PFSK-1 (cell line): ENCODE measurements at regions not wholly inside any gene's neighbourhood (a gene's known extent, or its start where the extent isn't known, plus 50 kb on each side); places are given as distances from the start of the nearest gene placed in this dataset.

ENCODE experiments used
- FOXP2 ChIP-seq: optimal IDR thresholded peaks from 2 replicates; pipeline ENCODE3; 2011; ENCODE audit warnings: borderline replicate concordance, control low read depth, inconsistent platforms; ENCODE audit not compliant: insufficient read depth; ENCODE audit errors: extremely low read length, extremely low read depth
- POLR2AphosphoS5 ChIP-seq: IDR thresholded peaks from 2 replicates; pipeline ENCODE4 v1.6.1; 2012; ENCODE audit warnings: low read depth, mild to moderate bottlenecking, control low read depth, low read length, moderate library complexity
- REST ChIP-seq, 2 experiments: IDR thresholded peaks; 2 replicates each; pipeline versions ENCODE4 v1.6.1 to v1.8.0; 2011 to 2012; ENCODE audit warnings: low read depth in 2 of 2, low read length in 2 of 2, control low read depth in 1 of 2, inconsistent platforms in 1 of 2, mild to moderate bottlenecking in 1 of 2, moderate library complexity in 1 of 2; ENCODE audit not compliant: insufficient read depth in 1 of 2
- SIN3A ChIP-seq: IDR thresholded peaks from 2 replicates; pipeline ENCODE4 v1.6.1; 2012; ENCODE audit warnings: mild to moderate bottlenecking, low read length, moderate library complexity, borderline replicate concordance; ENCODE audit not compliant: insufficient read depth
- TAF1 ChIP-seq: IDR thresholded peaks from 2 replicates; pipeline ENCODE4 v1.6.1; 2012; ENCODE audit warnings: low read length, control low read depth, borderline replicate concordance; ENCODE audit not compliant: insufficient read depth

- TF ChIP-seq SIN3A, result no peak
- TF ChIP-seq TAF1, result no peak
- no peak for TF ChIP-seq FOXP2
- TF ChIP-seq POLR2AphosphoS5, result no peak
- no peak for TF ChIP-seq REST (IDR thresholded peaks at IDR 0.05; ENCODE audit: insufficient read depth in 1 of 2, low read depth in 2 of 2, low read length in 2 of 2)
These were observed 117.4 kb upstream of the COPS8 start for GRCh38 chr2:236968101-236968879.

- TF ChIP-seq FOXP2, result no peak
- TF ChIP-seq TAF1, result no peak
- no peak for TF ChIP-seq REST (IDR thresholded peaks at IDR 0.05; ENCODE audit: insufficient read depth in 1 of 2, low read depth in 2 of 2, low read length in 2 of 2)
- no peak for TF ChIP-seq POLR2AphosphoS5
- TF ChIP-seq SIN3A, result no peak
These were observed 116.7 kb upstream of the COPS8 start for GRCh38 chr2:236968880-236969534.

- TF ChIP-seq SIN3A (no peak), TAF1 (no peak), FOXP2 (no peak), REST (IDR thresholded peaks at IDR 0.05; ENCODE audit: insufficient read depth in 1 of 2, low read depth in 2 of 2, low read length in 2 of 2) (no peak), POLR2AphosphoS5 (no peak)
These were observed 115.7 kb upstream of the COPS8 start for GRCh38 chr2:236969767-236970655.

GRCh38 chr2:236970656-236971010 is 115.1 kb upstream of the COPS8 start:
- TF ChIP-seq POLR2AphosphoS5, result no peak
- no peak for TF ChIP-seq REST (IDR thresholded peaks at IDR 0.05; ENCODE audit: insufficient read depth in 1 of 2, low read depth in 2 of 2, low read length in 2 of 2)
- no peak for TF ChIP-seq TAF1
- TF ChIP-seq FOXP2, result no peak
- no peak for TF ChIP-seq SIN3A
